Calu3 (cell line): ENCODE measurements at regions not wholly inside any gene's neighbourhood (a gene's known extent, or its start where the extent isn't known, plus 50 kb on each side); places are given as distances from the start of the nearest gene placed in this dataset.

Experiments used
- BruUV-seq: library from RNA; stranded (reverse); fragments of 400-500 nt; replicated peaks from 2 replicates; lab custom pipeline; 2021; lab: Mats Ljungman, UMichigan
- CTCF ChIA-PET: fragments of 300-600 bp; sonication (Branson Sonifier 250); formaldehyde crosslinking; loops from one replicate; lab custom pipeline; 2022; ENCODE audit warnings: antibody characterized with exemption; lab: Charles Lee
- DNase-seq: peaks from one replicate; pipeline ENCODE4 v3.0.0; 2022
- H3K27ac Mint-ChIP-seq: one replicate; pipeline ENCODE4 v1.8.0; 2022; ENCODE audit warnings: mixed read lengths; ENCODE audit not compliant: unreplicated experiment
- H3K27me3 Mint-ChIP-seq: one replicate; pipeline ENCODE4 v1.8.0; 2022; ENCODE audit warnings: mixed read lengths; ENCODE audit not compliant: unreplicated experiment
- H3K36me3 Mint-ChIP-seq: one replicate; pipeline ENCODE4 v1.8.0; 2022; ENCODE audit warnings: mild to moderate bottlenecking, moderate library complexity, mixed read lengths; ENCODE audit not compliant: insufficient read depth, unreplicated experiment
- H3K4me1 Mint-ChIP-seq: one replicate; pipeline ENCODE4 v1.8.0; 2022; ENCODE audit warnings: mild to moderate bottlenecking, low read depth, mixed read lengths; ENCODE audit not compliant: unreplicated experiment
- H3K4me3 Mint-ChIP-seq: one replicate; pipeline ENCODE4 v1.8.0; 2022; ENCODE audit warnings: mild to moderate bottlenecking, low read depth, moderate library complexity, mixed read lengths; ENCODE audit not compliant: unreplicated experiment
- H3K9me3 Mint-ChIP-seq: one replicate; pipeline ENCODE4 v1.8.0; 2022; ENCODE audit warnings: low read depth, mixed read lengths; ENCODE audit not compliant: unreplicated experiment
- intact Hi-C: fragments of 100-400 bp; cut with micrococcal nuclease; formaldehyde crosslinking; loops from one replicate; pipeline ENCODE4 v1.10.0; 2022; ENCODE audit not compliant: unreplicated experiment
- TF ChIP-seq, protein P1 (sequence below): fragments of 200-600 bp; IDR thresholded peaks from one replicate; pipeline ENCODE4 v1.8.0; 2022; ENCODE audit warnings: antibody characterized with exemption; ENCODE audit not compliant: unreplicated experiment

GRCh38 chr18:78643981-78644380 lies 335.6 kb upstream of the SALL3 start:
- TF ChIP-seq, protein P1, sequence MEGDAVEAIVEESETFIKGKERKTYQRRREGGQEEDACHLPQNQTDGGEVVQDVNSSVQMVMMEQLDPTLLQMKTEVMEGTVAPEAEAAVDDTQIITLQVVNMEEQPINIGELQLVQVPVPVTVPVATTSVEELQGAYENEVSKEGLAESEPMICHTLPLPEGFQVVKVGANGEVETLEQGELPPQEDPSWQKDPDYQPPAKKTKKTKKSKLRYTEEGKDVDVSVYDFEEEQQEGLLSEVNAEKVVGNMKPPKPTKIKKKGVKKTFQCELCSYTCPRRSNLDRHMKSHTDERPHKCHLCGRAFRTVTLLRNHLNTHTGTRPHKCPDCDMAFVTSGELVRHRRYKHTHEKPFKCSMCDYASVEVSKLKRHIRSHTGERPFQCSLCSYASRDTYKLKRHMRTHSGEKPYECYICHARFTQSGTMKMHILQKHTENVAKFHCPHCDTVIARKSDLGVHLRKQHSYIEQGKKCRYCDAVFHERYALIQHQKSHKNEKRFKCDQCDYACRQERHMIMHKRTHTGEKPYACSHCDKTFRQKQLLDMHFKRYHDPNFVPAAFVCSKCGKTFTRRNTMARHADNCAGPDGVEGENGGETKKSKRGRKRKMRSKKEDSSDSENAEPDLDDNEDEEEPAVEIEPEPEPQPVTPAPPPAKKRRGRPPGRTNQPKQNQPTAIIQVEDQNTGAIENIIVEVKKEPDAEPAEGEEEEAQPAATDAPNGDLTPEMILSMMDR = no peak
- intact Hi-C loops = no loop called here
- Mint-ChIP-seq H3K36me3 (no peaks in the 10 kb centered on the region), H3K9me3 (peaks cover 19% of the 10 kb centered on the region), H3K27me3 (no peaks in the 10 kb centered on the region), H3K27ac (no peak overlapping the region), H3K4me1 (no peaks in the 10 kb centered on the region), H3K4me3 (no peak overlapping the region)
- DNase-seq = no peak
- no TSS peak for BruUV-seq
- CTCF ChIA-PET = no interaction called here

DNA sequence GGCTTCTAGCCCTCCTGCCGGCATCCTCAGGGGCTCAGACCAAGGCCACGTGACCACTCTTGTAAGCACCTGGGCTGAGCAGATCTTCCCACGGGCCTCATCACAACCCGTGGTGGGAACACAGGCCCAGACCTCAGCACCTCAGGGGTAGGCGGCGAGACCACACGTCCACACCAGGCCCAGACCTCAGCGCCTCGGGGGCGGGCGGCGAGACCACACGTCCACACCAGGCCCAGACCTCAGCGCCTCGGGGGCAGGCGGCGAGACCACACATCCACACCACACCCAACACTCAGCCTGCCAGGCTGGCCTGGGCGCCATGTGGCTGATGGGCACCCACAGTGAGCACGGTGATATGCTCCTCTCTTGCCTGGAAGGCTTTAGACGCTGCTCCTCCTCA lies 334.4 kb upstream of the SALL3 start:
- Mint-ChIP-seq H3K27ac (no peak overlapping the region), H3K36me3 (no peaks in the 10 kb centered on the region), H3K9me3 (peaks cover 15% of the 10 kb centered on the region), H3K4me3 (no peak overlapping the region), H3K27me3 (no peaks in the 10 kb centered on the region), H3K4me1 (no peaks in the 10 kb centered on the region)
- DNase-seq = no peak
- TF ChIP-seq, protein P1 = no peak
- intact Hi-C loops = no loop called here
- CTCF ChIA-PET = no interaction called here
- BruUV-seq = no TSS peak

DNA sequence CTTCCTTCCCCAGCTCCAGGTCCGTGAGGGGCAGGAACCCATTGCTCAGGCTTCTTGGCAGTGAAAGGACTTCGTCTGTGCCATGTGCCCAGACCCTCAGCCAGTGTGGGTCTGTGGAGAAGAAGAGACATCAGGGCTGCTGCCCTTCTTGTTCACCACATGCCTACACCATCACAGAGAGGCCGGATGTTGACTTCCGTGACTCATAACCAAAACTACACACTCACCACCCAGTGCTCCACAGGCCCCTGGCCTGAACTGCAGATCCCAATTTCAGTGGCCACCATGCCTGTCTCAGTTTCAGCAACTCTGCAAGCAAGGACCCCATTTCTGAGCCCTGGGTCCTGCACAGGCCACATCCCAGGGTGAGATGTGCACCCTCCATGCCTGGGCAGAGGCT lies 332.6 kb upstream of the SALL3 start:
- no TSS peak for BruUV-seq
- no peak overlapping the region for H3K4me3 Mint-ChIP-seq
- TF ChIP-seq, protein P1 = no peak
- H3K27ac Mint-ChIP-seq = no peak overlapping the region
- no peaks in the 10 kb centered on the region for H3K27me3 Mint-ChIP-seq
- DNase-seq = no peak
- CTCF ChIA-PET = no interaction called here
- H3K9me3 Mint-ChIP-seq = peaks cover 12% of the 10 kb centered on the region
- no peaks in the 10 kb centered on the region for H3K4me1 Mint-ChIP-seq
- H3K36me3 Mint-ChIP-seq = no peaks in the 10 kb centered on the region
- intact Hi-C loops = no loop called here

DNA sequence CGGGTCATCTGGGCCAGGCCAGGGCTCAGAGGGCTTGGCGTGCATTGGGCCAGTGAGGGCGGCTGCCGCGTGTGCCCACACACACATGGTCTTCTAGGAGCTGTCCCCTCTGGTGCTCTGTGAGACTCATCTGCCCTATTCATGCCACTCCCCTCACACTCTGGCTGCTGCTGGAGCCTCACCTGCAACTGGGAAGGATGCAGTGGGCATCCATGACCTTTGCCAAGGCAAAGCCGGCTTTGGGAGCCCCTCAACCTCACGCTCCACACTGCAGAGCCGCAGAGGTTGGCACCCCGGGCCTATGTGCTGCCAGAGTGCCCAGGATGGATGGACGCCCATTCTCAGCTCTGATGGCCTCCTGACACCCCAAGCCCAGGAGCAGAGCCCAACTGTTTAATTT lies 330.2 kb upstream of the SALL3 start:
- TF ChIP-seq, protein P1 = no peak

DNA sequence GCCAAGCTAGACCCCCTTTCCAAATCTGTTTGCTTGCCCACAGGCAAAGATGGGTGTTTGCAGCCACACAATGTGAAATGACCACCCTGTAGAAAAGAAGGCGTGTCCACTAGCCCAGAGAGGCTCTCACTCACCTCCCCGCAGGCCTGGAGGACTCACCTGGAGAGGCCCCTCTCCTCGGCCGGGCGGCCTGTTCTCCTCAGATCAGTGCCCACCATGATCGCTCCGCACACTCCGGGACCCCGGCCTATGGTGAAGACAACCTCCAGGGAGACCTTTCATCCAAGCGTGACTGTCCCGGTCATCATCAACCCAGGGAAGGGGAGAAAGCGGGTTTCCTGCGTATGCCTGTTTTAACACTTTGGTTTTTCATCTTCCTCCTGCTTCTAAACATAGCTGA lies 328.7 kb upstream of the SALL3 start:
- DNase-seq = no peak
- peaks cover 15% of the 10 kb centered on the region for H3K9me3 Mint-ChIP-seq
- no peaks in the 10 kb centered on the region for H3K4me1 Mint-ChIP-seq
- H3K4me3 Mint-ChIP-seq = no peak overlapping the region
- TF ChIP-seq, protein P1 = no peak
- CTCF ChIA-PET = no interaction called here
- peaks cover 3% of the 10 kb centered on the region for H3K36me3 Mint-ChIP-seq
- H3K27me3 Mint-ChIP-seq = no peaks in the 10 kb centered on the region
- BruUV-seq = no TSS peak
- no peak overlapping the region for H3K27ac Mint-ChIP-seq
- intact Hi-C loops = no loop called here

More for the DNA sequence above, 330.2 kb upstream of the SALL3 start:
- Mint-ChIP-seq H3K9me3 (peaks cover 15% of the 10 kb centered on the region), H3K4me3 (no peak overlapping the region), H3K27ac (no peak overlapping the region), H3K36me3 (peaks cover 3% of the 10 kb centered on the region), H3K27me3 (no peaks in the 10 kb centered on the region), H3K4me1 (no peaks in the 10 kb centered on the region)
- DNase-seq = no peak
- CTCF ChIA-PET = no interaction called here
- intact Hi-C loops = no loop called here
- no TSS peak for BruUV-seq
